T47D (cell line): ENCODE measurements at regions not wholly inside any gene's neighbourhood (a gene's known extent, or its start where the extent isn't known, plus 50 kb on each side); places are given as distances from the start of the nearest gene placed in this dataset.
A peak's percentile ranks its signal among the peaks of the same experiment; 100 is the strongest.
"Not testable (repeated sequence)": the region's sequence is repeated elsewhere in the genome, so short reads cannot be mapped to it uniquely, and the experiment has no call there.

Source experiments
- DNase-seq, 2 experiments: peaks; one replicate each; pipeline versions ENCODE4 v3.0.0 to v3.0.0-alpha.2; 2011 to 2012; ENCODE audit warnings: low read depth in 1 of 2, low spot score in 1 of 2
- JUND ChIP-seq: IDR thresholded peaks from 2 replicates; pipeline ENCODE4 v1.6.1; 2012; ENCODE audit warnings: low read depth
- in situ Hi-C: cut with HindIII; loops from 2 replicates; pipeline ENCODE4 v1.10.0; 2016; ENCODE audit warnings: low sequenced_read_pairs, low pct_unique_long_range_greater_than_20kb

- in situ Hi-C loops, result no loop called here
- no peak for DNase-seq
- no peak for TF ChIP-seq JUND
Observed at GRCh38 chr2:190005513-190005912, 57.0 kb downstream of the MSTN start.

GRCh38 chr2:189999661-190000060 lies 62.9 kb downstream of the MSTN start:
- no peak for TF ChIP-seq JUND
- in situ Hi-C loops, result no loop called here
- no peak for DNase-seq

GRCh38 chr2:189998665-189999064 lies 63.9 kb downstream of the MSTN start:
- in situ Hi-C loops, result not testable (repeated sequence)

GRCh38 chr2:189997016-189997415 lies 65.5 kb downstream of the MSTN start:
- DNase-seq, result no peak
- TF ChIP-seq JUND, result no peak
- in situ Hi-C loops, result no loop called here

More at GRCh38 chr2:189998665-189999064, 63.9 kb downstream of the MSTN start:
- DNase-seq, result not testable (repeated sequence)

GRCh38 chr2:189995679-189996078 lies 66.8 kb downstream of the MSTN start:
- no peak for DNase-seq
- TF ChIP-seq JUND, result no peak
- in situ Hi-C loops, result no loop called here

GRCh38 chr2:189982780-189983394 lies 79.6 kb downstream of the MSTN start:
- peak in 1 of 2 experiments; percentile 30 for DNase-seq
- in situ Hi-C loops, result no loop called here
- no peak for TF ChIP-seq JUND

GRCh38 chr2:189982087-189982486 lies 80.4 kb downstream of the MSTN start:
- no peak for DNase-seq
- in situ Hi-C loops, result no loop called here
- TF ChIP-seq JUND, result no peak

GRCh38 chr2:189976488-189976887 lies 86.0 kb downstream of the MSTN start:
- in situ Hi-C loops, DNase-seq: not testable (repeated sequence)

- no peak for DNase-seq
- in situ Hi-C loops, result no loop called here
- no peak for TF ChIP-seq JUND
Observed at GRCh38 chr2:189960346-189960745, 102.2 kb downstream of the MSTN start.

- in situ Hi-C loops, result no loop called here
- TF ChIP-seq JUND, result no peak
- DNase-seq, result no peak
Observed at GRCh38 chr2:189959450-189959849, 103.1 kb downstream of the MSTN start.

GRCh38 chr2:189954989-189955388 lies 107.5 kb downstream of the MSTN start:
- no peak for DNase-seq

GRCh38 chr2:189952536-189953109 lies 109.9 kb downstream of the MSTN start:
- TF ChIP-seq JUND, result no peak
- in situ Hi-C loops, result no loop called here

More at GRCh38 chr2:189954989-189955388, 107.5 kb downstream of the MSTN start:
- no peak for TF ChIP-seq JUND
- in situ Hi-C loops, result no loop called here

GRCh38 chr2:189951791-189952535 lies 110.6 kb downstream of the MSTN start:
- in situ Hi-C loops, result no loop called here
- TF ChIP-seq JUND, result no peak
- no peak for DNase-seq

More at GRCh38 chr2:189952536-189953109, 109.9 kb downstream of the MSTN start:
- no peak for DNase-seq
